BJ (cell line): ENCODE measurements at regions not wholly inside any gene's neighbourhood (a gene's known extent, or its start where the extent isn't known, plus 50 kb on each side); places are given as distances from the start of the nearest gene placed in this dataset.

Source experiments
- CTCF ChIA-PET: fragments of 350-600 bp; formaldehyde crosslinking; extraction: SDS; loops from one replicate; lab custom pipeline; 2021; ENCODE audit warnings: antibody characterized with exemption, inconsistent platforms; lab: Yijun Ruan, JAX
- POLR2A ChIA-PET: fragments of 300-600 bp; sonication (Branson Sonifier 250); formaldehyde crosslinking; extraction: SDS; loops from one replicate; lab custom pipeline; 2021; ENCODE audit warnings: antibody characterized with exemption; lab: Charles Lee
- DNase-seq: peaks from one replicate; pipeline ENCODE4 v3.0.0-alpha.2; 2011; ENCODE audit warnings: low read depth
- H3K27me3 ChIP-seq: 2 replicates; pipeline ENCODE4 v1.6.0; 2011; ENCODE audit warnings: low read length; ENCODE audit not compliant: control insufficient read depth, insufficient read depth
- H3K36me3 ChIP-seq: 2 replicates; pipeline ENCODE4 v1.5.1; 2011; ENCODE audit warnings: low read length; ENCODE audit not compliant: control insufficient read depth, insufficient read depth
- H3K4me3 ChIP-seq: 2 replicates; pipeline ENCODE4 v1.5.1; 2011; ENCODE audit warnings: low read depth, mild to moderate bottlenecking, control low read depth, low read length
- TF ChIP-seq, protein P1 (sequence below): IDR thresholded peaks from 2 replicates; pipeline ENCODE4 v1.5.1; 2011; ENCODE audit warnings: low read depth, mild to moderate bottlenecking, control low read depth, inconsistent platforms, low read length, moderate library complexity; ENCODE audit not compliant: insufficient read depth

DNA sequence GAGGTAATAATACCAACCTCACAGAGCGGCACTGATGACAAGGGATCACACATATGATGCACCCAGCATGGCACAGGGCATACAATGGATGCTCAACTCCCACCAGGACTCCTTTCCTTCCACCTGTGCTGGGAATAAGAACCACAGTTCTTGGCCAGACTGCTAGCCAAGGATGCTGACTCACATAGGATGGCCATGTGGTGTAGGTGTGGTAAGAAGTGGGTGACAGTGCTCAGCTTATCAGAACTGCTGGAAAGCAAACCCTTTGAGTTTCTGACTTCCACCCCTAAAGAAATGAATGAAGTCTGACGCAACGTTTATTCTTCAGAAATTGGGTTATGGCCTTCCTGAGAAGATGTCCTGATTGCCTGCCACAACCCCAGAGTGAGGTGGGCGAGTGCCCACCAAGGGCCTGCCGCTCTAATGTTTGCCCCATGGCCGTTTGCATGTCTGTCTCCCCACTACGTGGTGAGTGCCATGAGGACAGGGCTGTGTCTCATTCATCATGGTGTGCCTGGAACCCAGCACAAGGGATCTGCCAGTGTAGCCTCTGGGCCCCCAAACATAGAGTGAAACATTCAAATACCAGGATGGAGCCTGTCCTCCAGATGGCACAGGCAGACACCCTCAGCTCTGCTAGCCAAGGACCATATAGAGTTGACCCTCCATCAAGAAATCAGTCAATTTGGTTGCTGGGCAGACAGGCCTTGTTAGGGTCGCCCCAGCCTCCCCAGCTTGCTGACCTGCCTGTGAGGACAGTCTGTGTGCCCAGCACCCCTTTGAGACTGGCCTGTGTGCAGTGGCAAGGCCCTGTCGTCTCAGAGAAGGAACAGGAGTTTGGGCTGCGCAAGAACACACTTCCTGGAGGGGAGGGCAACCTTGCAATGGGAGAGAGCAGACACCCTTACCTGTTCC, 57.6 kb upstream of the SLCO2A1 start:
- ChIA-PET POLR2A (no interaction called here), CTCF (no interaction called here)
- Histone ChIP-seq H3K36me3 (no peaks in the 10 kb centered on the region), H3K27me3 (no peaks in the 10 kb centered on the region), H3K4me3 (no peak overlapping the region)
- TF ChIP-seq, protein P1, sequence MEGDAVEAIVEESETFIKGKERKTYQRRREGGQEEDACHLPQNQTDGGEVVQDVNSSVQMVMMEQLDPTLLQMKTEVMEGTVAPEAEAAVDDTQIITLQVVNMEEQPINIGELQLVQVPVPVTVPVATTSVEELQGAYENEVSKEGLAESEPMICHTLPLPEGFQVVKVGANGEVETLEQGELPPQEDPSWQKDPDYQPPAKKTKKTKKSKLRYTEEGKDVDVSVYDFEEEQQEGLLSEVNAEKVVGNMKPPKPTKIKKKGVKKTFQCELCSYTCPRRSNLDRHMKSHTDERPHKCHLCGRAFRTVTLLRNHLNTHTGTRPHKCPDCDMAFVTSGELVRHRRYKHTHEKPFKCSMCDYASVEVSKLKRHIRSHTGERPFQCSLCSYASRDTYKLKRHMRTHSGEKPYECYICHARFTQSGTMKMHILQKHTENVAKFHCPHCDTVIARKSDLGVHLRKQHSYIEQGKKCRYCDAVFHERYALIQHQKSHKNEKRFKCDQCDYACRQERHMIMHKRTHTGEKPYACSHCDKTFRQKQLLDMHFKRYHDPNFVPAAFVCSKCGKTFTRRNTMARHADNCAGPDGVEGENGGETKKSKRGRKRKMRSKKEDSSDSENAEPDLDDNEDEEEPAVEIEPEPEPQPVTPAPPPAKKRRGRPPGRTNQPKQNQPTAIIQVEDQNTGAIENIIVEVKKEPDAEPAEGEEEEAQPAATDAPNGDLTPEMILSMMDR: no peak
- no peak for DNase-seq

GRCh38 chr3:134086616-134087015, 56.9 kb upstream of the SLCO2A1 start:
- Histone ChIP-seq H3K36me3 (no peaks in the 10 kb centered on the region), H3K27me3 (no peaks in the 10 kb centered on the region), H3K4me3 (no peak overlapping the region)
- ChIA-PET POLR2A (no interaction called here), CTCF (no interaction called here)
- no peak for DNase-seq
- TF ChIP-seq, protein P1: no peak

DNA sequence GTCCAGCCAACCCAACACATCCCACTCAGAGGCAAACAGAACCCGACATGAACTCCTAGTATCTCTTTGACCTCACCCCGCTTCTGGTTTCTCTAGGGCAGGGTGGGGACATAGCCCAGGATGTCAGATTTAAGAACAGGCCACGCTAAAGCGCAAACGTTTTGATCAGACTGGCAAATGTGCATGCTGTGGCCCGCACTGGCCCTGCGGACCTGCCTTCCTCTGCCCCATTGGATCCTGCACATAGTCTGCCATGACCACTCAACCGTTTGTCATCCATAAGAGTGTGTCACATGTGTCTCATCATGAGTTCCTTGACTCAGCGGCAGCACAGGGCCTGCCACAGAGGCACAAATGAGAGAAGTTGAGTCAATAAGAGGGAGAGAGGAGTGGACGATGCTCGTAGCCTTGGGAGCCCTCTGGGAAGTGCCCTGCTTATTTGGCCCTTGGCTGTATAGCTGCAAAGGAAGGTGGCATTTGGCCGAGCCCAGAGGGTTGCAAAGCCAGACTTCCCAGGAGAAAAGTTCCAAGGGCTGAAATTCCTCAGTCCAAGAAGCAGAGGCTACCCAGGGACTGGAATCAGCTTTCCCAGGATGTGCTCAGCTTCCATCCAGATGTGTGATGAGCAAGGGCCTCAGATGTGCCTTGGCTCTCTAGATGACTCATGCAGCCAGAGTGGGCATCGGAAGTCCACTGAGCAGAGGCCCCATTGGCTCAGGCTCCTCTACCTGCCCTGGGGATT, 55.5 kb upstream of the SLCO2A1 start:
- ChIA-PET CTCF (no interaction called here), POLR2A (no interaction called here)
- no peaks in the 10 kb centered on the region for H3K36me3 ChIP-seq
- DNase-seq: no peak
- no peak overlapping the region for H3K4me3 ChIP-seq
- TF ChIP-seq, protein P1: no peak
- H3K27me3 ChIP-seq: no peaks in the 10 kb centered on the region

GRCh38 chr3:134084242-134084950, 54.7 kb upstream of the SLCO2A1 start:
- no peak for DNase-seq
- CTCF ChIA-PET: no interaction called here
- Histone ChIP-seq H3K36me3 (no peaks in the 10 kb centered on the region), H3K4me3 (no peak overlapping the region), H3K27me3 (no peaks in the 10 kb centered on the region)
- TF ChIP-seq, protein P1: no peak
- POLR2A ChIA-PET: no interaction called here
